WTC11 (cell line): ENCODE measurements at regions not wholly inside any gene's neighbourhood (a gene's known extent, or its start where the extent isn't known, plus 50 kb on each side); places are given as distances from the start of the nearest gene placed in this dataset.

ENCODE experiments used
- ATAC-seq: fragments of 200-7000 bp; cut with Tn5 transposase; 2 replicates; pipeline ENCODE4 v1.10.0; 2021; ENCODE audit warnings: mild to moderate bottlenecking, moderate library complexity
- CTCF ChIA-PET: fragments of 300-600 bp; sonication (Branson Sonifier 250); formaldehyde crosslinking; loops from one replicate; lab custom pipeline; 2021; ENCODE audit warnings: antibody characterized with exemption; lab: Charles Lee
- POLR2A ChIA-PET: fragments of 350-600 bp; sonication (Branson Sonifier 250); formaldehyde crosslinking; loops from one replicate; lab custom pipeline; 2021; ENCODE audit warnings: antibody characterized with exemption; lab: Charles Lee
- DNase-seq: peaks from one replicate; pipeline ENCODE4 v3.0.0; 2021; ENCODE audit warnings: low spot score
- H3K27ac Mint-ChIP-seq: 2 replicates; pipeline ENCODE4 v1.8.0; 2021; ENCODE audit warnings: mixed read lengths
- H3K27me3 Mint-ChIP-seq: 2 replicates; pipeline ENCODE4 v1.8.0; 2021; ENCODE audit warnings: low read depth, mild to moderate bottlenecking, moderate library complexity, mixed read lengths
- H3K36me3 Mint-ChIP-seq: 2 replicates; pipeline ENCODE4 v1.8.0; 2021; ENCODE audit warnings: mixed read lengths
- H3K4me1 Mint-ChIP-seq: 2 replicates; pipeline ENCODE4 v1.8.0; 2022; ENCODE audit warnings: mixed read lengths
- H3K4me3 Mint-ChIP-seq: 2 replicates; pipeline ENCODE4 v1.8.0; 2021; ENCODE audit warnings: mild to moderate bottlenecking, moderate library complexity, mixed read lengths
- H3K9me3 Mint-ChIP-seq: 2 replicates; pipeline ENCODE4 v1.8.0; 2021; ENCODE audit warnings: mixed read lengths
- CREM ChIP-seq: sonication (generic); formaldehyde crosslinking; IDR thresholded peaks from 2 replicates; pipeline ENCODE4 v1.8.1; 2022; ENCODE audit warnings: mild to moderate bottlenecking, missing genetic modification reagents, moderate library complexity
- ETV6 ChIP-seq: sonication (generic); formaldehyde crosslinking; IDR thresholded peaks from 2 replicates; pipeline ENCODE4 v1.8.1; 2022; ENCODE audit warnings: mild to moderate bottlenecking, missing genetic modification reagents
- FOXP1 ChIP-seq: sonication (generic); formaldehyde crosslinking; IDR thresholded peaks from 2 replicates; pipeline ENCODE4 v1.8.0; 2022; ENCODE audit warnings: missing genetic modification reagents, mild to moderate bottlenecking, moderate library complexity, borderline replicate concordance
- GRHL2 ChIP-seq: fragments of 250-450 bp; sonication (Bioruptor Pico); IDR thresholded peaks from 2 replicates; pipeline ENCODE4 v1.8.0; 2022; ENCODE audit warnings: mild to moderate bottlenecking, moderate library complexity; ENCODE audit not compliant: insufficient replicate concordance, severe bottlenecking
- GTF2I ChIP-seq: fragments of 250-450 bp; sonication (Bioruptor Pico); conservative IDR thresholded peaks from 2 replicates; pipeline ENCODE4 v1.4.0; 2021; ENCODE audit warnings: mild to moderate bottlenecking
- KAT7 ChIP-seq: sonication (generic); formaldehyde crosslinking; IDR thresholded peaks from 2 replicates; pipeline ENCODE4 v1.8.1; 2023; ENCODE audit warnings: missing genetic modification reagents, mild to moderate bottlenecking, borderline replicate concordance
- NR2C2 ChIP-seq: sonication (generic); formaldehyde crosslinking; IDR thresholded peaks from 2 replicates; pipeline ENCODE4 v1.8.0; 2022; ENCODE audit warnings: mild to moderate bottlenecking, missing genetic modification reagents
- RELA ChIP-seq: sonication (generic); formaldehyde crosslinking; IDR thresholded peaks from 2 replicates; pipeline ENCODE4 v1.8.1; 2022; ENCODE audit warnings: missing genetic modification reagents, mild to moderate bottlenecking, borderline replicate concordance
- RORB ChIP-seq: fragments of 250-450 bp; sonication (Bioruptor Pico); IDR thresholded peaks from 2 replicates; pipeline ENCODE4 v1.9.0; 2021; ENCODE audit warnings: mild to moderate bottlenecking
- TP53 ChIP-seq: sonication (generic); formaldehyde crosslinking; IDR thresholded peaks from 2 replicates; pipeline ENCODE4 v1.8.1; 2023; ENCODE audit warnings: mild to moderate bottlenecking, missing genetic modification reagents
- TF ChIP-seq, protein P1 (sequence below): sonication (generic); formaldehyde crosslinking; conservative IDR thresholded peaks from 2 replicates; pipeline ENCODE4 v1.8.1; 2023; ENCODE audit warnings: mild to moderate bottlenecking, low read depth, missing genetic modification reagents, moderate library complexity
- TF ChIP-seq, protein P2 (sequence below): fragments of 250-450 bp; sonication (Bioruptor Pico); IDR thresholded peaks from 2 replicates; pipeline ENCODE4 v1.9.0; 2021; ENCODE audit warnings: mild to moderate bottlenecking
- TF ChIP-seq, protein P3 (sequence below): sonication (generic); formaldehyde crosslinking; IDR thresholded peaks from 2 replicates; pipeline ENCODE4 v1.8.0; 2022; ENCODE audit warnings: mild to moderate bottlenecking, missing genetic modification reagents
- TF ChIP-seq, protein P4 (sequence below): sonication (generic); formaldehyde crosslinking; IDR thresholded peaks from 2 replicates; pipeline ENCODE4 v1.8.0; 2022; ENCODE audit warnings: mild to moderate bottlenecking, missing genetic modification reagents
- TF ChIP-seq, protein P5 (sequence below): sonication (generic); formaldehyde crosslinking; IDR thresholded peaks from 2 replicates; pipeline ENCODE4 v1.8.1; 2022; ENCODE audit warnings: mild to moderate bottlenecking, moderate library complexity, missing genetic modification reagents
- TF ChIP-seq, protein P6 (sequence below): sonication (generic); formaldehyde crosslinking; IDR thresholded peaks from 2 replicates; pipeline ENCODE4 v1.8.1; 2022; ENCODE audit warnings: low read depth, mild to moderate bottlenecking, moderate library complexity, missing genetic modification reagents, borderline replicate concordance
- TF ChIP-seq, protein P7 (sequence below): sonication (generic); formaldehyde crosslinking; IDR thresholded peaks from 2 replicates; pipeline ENCODE4 v1.8.0; 2022; ENCODE audit warnings: mild to moderate bottlenecking, missing genetic modification reagents
- TF ChIP-seq, protein P8 (sequence below): sonication (generic); formaldehyde crosslinking; IDR thresholded peaks from 2 replicates; pipeline ENCODE4 v1.8.0; 2023; ENCODE audit warnings: mild to moderate bottlenecking, missing genetic modification reagents
- TF ChIP-seq, protein P9 (sequence below): sonication (generic); formaldehyde crosslinking; IDR thresholded peaks from 2 replicates; pipeline ENCODE4 v1.8.1; 2022; ENCODE audit warnings: missing genetic modification reagents, borderline replicate concordance

DNA sequence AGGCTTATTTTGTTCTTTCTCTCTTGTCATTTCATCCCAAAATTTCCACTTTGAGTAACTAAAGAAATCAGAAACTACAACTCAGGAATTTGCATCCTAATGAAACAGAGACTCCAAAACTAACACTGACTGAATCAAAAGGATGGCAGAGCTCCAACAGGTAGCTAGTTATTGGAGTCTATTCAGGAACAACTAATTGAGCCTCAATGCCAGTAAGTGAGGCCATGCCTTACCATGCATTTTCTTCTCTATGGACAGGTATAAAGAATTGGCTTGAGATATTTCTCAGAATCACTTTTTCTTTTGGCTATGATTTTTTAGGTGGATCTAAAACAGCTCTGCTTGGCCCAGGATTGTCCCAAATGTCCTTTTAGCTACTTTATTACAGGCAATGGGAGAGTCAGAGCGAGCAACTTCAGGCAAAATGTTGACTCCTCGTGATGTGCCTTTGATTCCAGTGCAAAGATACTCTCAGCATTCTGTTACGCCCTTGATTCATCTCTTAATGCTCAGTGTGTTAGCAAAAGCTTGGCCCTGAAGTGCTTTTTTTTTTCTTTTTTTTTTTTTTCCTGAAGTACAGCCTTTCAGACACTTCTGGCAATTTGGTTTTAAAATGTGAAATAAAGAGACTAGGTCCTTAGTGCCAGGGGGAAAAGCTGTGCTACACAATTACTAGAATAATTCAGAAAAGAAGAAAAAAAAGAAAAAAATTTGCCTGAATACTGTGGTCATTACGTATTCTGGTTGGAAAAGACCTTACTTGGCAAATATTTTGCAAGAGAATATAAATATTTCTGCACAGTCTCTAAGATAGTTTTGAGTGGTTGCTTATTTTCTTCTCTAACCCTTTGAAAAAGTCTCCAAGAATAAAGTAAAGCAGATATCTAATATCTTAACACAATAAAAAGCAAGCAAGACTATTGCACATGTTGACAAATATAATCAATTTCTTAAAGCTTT, 423.7 kb downstream of the ANXA1 start:
- ATAC-seq (no peak), DNase-seq (no peak)
- Mint-ChIP-seq H3K4me1 (no peaks in the 10 kb centered on the region), H3K36me3 (no peaks in the 10 kb centered on the region), H3K4me3 (no peak overlapping the region), H3K27ac (no peak overlapping the region)
- CTCF ChIA-PET, result interaction anchor here (0.9 kb wide), 1 partner anchor 9 kb away, joined by 3 read pairs; no protein-coding TSS in a partner anchor
- POLR2A ChIA-PET, result interaction anchor here (0.6 kb wide), 1 partner anchor 296 kb away, joined by 3 read pairs; no protein-coding TSS in a partner anchor
- TF ChIP-seq, protein P1, sequence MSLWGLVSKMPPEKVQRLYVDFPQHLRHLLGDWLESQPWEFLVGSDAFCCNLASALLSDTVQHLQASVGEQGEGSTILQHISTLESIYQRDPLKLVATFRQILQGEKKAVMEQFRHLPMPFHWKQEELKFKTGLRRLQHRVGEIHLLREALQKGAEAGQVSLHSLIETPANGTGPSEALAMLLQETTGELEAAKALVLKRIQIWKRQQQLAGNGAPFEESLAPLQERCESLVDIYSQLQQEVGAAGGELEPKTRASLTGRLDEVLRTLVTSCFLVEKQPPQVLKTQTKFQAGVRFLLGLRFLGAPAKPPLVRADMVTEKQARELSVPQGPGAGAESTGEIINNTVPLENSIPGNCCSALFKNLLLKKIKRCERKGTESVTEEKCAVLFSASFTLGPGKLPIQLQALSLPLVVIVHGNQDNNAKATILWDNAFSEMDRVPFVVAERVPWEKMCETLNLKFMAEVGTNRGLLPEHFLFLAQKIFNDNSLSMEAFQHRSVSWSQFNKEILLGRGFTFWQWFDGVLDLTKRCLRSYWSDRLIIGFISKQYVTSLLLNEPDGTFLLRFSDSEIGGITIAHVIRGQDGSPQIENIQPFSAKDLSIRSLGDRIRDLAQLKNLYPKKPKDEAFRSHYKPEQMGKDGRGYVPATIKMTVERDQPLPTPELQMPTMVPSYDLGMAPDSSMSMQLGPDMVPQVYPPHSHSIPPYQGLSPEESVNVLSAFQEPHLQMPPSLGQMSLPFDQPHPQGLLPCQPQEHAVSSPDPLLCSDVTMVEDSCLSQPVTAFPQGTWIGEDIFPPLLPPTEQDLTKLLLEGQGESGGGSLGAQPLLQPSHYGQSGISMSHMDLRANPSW (CRISPR knock-in tag), result no peak
- TF ChIP-seq TP53 (CRISPR knock-in tag) (no peak), RELA (CRISPR knock-in tag) (no peak), GTF2I (no peak), CREM (CRISPR knock-in tag) (no peak), KAT7 (CRISPR knock-in tag) (no peak), FOXP1 (CRISPR knock-in tag) (no peak), RORB (no peak), NR2C2 (no peak), ETV6 (no peak), GRHL2 (CRISPR knock-in tag) (no peak)
- TF ChIP-seq, protein P2, sequence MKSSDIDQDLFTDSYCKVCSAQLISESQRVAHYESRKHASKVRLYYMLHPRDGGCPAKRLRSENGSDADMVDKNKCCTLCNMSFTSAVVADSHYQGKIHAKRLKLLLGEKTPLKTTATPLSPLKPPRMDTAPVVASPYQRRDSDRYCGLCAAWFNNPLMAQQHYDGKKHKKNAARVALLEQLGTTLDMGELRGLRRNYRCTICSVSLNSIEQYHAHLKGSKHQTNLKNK (CRISPR knock-in tag), result no peak
- TF ChIP-seq, protein P3, sequence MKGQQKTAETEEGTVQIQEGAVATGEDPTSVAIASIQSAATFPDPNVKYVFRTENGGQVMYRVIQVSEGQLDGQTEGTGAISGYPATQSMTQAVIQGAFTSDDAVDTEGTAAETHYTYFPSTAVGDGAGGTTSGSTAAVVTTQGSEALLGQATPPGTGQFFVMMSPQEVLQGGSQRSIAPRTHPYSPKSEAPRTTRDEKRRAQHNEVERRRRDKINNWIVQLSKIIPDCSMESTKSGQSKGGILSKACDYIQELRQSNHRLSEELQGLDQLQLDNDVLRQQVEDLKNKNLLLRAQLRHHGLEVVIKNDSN, result no peak
- TF ChIP-seq, protein P4, sequence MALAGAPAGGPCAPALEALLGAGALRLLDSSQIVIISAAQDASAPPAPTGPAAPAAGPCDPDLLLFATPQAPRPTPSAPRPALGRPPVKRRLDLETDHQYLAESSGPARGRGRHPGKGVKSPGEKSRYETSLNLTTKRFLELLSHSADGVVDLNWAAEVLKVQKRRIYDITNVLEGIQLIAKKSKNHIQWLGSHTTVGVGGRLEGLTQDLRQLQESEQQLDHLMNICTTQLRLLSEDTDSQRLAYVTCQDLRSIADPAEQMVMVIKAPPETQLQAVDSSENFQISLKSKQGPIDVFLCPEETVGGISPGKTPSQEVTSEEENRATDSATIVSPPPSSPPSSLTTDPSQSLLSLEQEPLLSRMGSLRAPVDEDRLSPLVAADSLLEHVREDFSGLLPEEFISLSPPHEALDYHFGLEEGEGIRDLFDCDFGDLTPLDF (CRISPR knock-in tag), result no peak
- TF ChIP-seq, protein P5, sequence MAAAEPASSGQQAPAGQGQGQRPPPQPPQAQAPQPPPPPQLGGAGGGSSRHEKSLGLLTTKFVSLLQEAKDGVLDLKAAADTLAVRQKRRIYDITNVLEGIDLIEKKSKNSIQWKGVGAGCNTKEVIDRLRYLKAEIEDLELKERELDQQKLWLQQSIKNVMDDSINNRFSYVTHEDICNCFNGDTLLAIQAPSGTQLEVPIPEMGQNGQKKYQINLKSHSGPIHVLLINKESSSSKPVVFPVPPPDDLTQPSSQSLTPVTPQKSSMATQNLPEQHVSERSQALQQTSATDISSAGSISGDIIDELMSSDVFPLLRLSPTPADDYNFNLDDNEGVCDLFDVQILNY (CRISPR knock-in tag), result no peak
- TF ChIP-seq, protein P6, sequence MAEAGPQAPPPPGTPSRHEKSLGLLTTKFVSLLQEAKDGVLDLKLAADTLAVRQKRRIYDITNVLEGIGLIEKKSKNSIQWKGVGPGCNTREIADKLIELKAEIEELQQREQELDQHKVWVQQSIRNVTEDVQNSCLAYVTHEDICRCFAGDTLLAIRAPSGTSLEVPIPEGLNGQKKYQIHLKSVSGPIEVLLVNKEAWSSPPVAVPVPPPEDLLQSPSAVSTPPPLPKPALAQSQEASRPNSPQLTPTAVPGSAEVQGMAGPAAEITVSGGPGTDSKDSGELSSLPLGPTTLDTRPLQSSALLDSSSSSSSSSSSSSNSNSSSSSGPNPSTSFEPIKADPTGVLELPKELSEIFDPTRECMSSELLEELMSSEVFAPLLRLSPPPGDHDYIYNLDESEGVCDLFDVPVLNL (CRISPR knock-in tag), result no peak
- TF ChIP-seq, protein P7, sequence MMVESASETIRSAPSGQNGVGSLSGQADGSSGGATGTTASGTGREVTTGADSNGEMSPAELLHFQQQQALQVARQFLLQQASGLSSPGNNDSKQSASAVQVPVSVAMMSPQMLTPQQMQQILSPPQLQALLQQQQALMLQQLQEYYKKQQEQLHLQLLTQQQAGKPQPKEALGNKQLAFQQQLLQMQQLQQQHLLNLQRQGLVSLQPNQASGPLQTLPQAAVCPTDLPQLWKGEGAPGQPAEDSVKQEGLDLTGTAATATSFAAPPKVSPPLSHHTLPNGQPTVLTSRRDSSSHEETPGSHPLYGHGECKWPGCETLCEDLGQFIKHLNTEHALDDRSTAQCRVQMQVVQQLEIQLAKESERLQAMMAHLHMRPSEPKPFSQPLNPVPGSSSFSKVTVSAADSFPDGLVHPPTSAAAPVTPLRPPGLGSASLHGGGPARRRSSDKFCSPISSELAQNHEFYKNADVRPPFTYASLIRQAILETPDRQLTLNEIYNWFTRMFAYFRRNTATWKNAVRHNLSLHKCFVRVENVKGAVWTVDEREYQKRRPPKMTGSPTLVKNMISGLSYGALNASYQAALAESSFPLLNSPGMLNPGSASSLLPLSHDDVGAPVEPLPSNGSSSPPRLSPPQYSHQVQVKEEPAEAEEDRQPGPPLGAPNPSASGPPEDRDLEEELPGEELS (CRISPR knock-in tag), result no peak
- TF ChIP-seq, protein P8, sequence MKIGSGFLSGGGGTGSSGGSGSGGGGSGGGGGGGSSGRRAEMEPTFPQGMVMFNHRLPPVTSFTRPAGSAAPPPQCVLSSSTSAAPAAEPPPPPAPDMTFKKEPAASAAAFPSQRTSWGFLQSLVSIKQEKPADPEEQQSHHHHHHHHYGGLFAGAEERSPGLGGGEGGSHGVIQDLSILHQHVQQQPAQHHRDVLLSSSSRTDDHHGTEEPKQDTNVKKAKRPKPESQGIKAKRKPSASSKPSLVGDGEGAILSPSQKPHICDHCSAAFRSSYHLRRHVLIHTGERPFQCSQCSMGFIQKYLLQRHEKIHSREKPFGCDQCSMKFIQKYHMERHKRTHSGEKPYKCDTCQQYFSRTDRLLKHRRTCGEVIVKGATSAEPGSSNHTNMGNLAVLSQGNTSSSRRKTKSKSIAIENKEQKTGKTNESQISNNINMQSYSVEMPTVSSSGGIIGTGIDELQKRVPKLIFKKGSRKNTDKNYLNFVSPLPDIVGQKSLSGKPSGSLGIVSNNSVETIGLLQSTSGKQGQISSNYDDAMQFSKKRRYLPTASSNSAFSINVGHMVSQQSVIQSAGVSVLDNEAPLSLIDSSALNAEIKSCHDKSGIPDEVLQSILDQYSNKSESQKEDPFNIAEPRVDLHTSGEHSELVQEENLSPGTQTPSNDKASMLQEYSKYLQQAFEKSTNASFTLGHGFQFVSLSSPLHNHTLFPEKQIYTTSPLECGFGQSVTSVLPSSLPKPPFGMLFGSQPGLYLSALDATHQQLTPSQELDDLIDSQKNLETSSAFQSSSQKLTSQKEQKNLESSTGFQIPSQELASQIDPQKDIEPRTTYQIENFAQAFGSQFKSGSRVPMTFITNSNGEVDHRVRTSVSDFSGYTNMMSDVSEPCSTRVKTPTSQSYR (CRISPR knock-in tag), result no peak
- TF ChIP-seq, protein P9, sequence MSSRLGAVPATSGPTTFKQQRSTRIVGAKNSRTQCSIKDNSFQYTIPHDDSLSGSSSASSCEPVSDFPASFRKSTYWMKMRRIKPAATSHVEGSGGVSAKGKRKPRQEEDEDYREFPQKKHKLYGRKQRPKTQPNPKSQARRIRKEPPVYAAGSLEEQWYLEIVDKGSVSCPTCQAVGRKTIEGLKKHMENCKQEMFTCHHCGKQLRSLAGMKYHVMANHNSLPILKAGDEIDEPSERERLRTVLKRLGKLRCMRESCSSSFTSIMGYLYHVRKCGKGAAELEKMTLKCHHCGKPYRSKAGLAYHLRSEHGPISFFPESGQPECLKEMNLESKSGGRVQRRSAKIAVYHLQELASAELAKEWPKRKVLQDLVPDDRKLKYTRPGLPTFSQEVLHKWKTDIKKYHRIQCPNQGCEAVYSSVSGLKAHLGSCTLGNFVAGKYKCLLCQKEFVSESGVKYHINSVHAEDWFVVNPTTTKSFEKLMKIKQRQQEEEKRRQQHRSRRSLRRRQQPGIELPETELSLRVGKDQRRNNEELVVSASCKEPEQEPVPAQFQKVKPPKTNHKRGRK, result no peak
- TF ChIP-seq, all 79 proteins: peak for 0
- H3K9me3 Mint-ChIP-seq, result no peaks in the 10 kb centered on the region
- no peaks in the 10 kb centered on the region for H3K27me3 Mint-ChIP-seq
